Ascending aorta (tissue), 2 donors: ENCODE measurements at regions not wholly inside any gene's neighbourhood (a gene's known extent, or its start where the extent isn't known, plus 50 kb on each side); places are given as distances from the start of the nearest gene placed in this dataset.
A peak's percentile ranks its signal among the peaks of the same experiment; 100 is the strongest.

ENCODE experiments used
- DNase-seq, 2 donors: peaks; one replicate each; pipeline ENCODE4 v3.0.0-alpha.2; 2019; ENCODE audit warnings: low spot score in 2 of 2
- H3K27ac ChIP-seq, 2 donors: fragments of 200-600 bp; sonication (generic); one replicate each; pipeline ENCODE4 v1.5.1; 2016 to 2017; ENCODE audit warnings: mild to moderate bottlenecking in 1 of 2
- H3K27me3 ChIP-seq: fragments of 200-600 bp; sonication (generic); one replicate; pipeline ENCODE4 v1.5.1; 2017
- H3K36me3 ChIP-seq, 2 donors: fragments of 200-600 bp; sonication (generic); one replicate each; pipeline ENCODE4 v1.5.1; 2016
- H3K4me1 ChIP-seq, 2 donors: fragments of 200-600 bp; sonication (generic); one replicate each; pipeline ENCODE4 v1.5.1; 2016 to 2017; ENCODE audit warnings: mild to moderate bottlenecking in 1 of 2
- H3K4me3 ChIP-seq, 2 donors: fragments of 200-600 bp; sonication (generic); one replicate each; pipeline ENCODE4 v1.5.1; 2016 to 2017; ENCODE audit warnings: mild to moderate bottlenecking in 1 of 2
- H3K9me3 ChIP-seq, 2 donors: fragments of 200-600 bp; sonication (generic); one replicate each; pipeline ENCODE4 v1.5.1; 2016
- CTCF ChIP-seq, 3 experiments: fragments of 200-600 bp in 2 of 3; fragments of 450-650 bp in 1 of 3; sonication (generic) in 2 of 3; IDR thresholded peaks; one replicate each; pipeline ENCODE4 v1.5.1; 2016 to 2019; ENCODE audit warnings: antibody characterized with exemption in 3 of 3, mild to moderate bottlenecking in 1 of 3, moderate library complexity in 1 of 3
- intact Hi-C: fragments of 100-400 bp; cut with DNase I; formaldehyde crosslinking; loops from one replicate; pipeline ENCODE4 v1.15.1; 2023

DNA sequence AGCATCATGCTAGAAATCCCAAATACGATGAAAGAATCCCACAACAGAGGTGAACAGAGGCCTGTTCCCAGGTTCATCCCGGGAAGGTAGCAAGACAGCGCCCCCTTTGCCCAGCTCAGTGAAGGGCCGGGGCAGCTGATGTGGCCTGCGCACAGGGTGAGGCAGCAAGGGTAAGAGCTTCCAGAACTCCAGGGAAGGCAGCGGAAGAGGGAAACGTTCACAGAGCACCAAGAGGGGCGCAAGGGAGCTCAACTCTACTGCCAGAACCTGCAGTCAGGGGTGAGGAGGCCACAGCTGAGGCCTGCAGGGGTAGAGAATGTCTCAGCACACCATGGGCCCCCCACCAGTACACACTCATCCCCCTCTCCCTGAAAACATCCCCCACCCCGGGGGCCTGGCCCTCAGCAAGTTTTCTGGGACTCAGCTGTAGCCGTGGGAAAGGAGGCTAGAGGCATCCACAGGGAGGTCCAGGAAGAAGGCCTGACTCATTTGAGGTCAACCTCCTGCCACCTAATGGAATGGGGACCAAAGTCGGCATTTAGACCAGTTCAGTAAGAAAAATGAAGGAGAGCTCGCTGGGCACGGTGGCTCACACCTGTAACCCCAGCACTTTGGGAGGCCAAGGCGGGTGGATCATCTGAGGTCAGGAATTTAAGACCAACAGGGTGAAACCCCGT is 95.6 kb upstream of the ASAP2 start:
- H3K9me3 ChIP-seq, result no peaks in the 10 kb centered on the region
- H3K27me3 ChIP-seq, result no peaks in the 10 kb centered on the region
- intact Hi-C loops, result no loop called here
- no peak for DNase-seq
- H3K4me3 ChIP-seq, result no peak overlapping the region
- H3K27ac ChIP-seq, result peak overlapping the region in 1 of 2 donors; percentile 20
- no peaks in the 10 kb centered on the region for H3K4me1 ChIP-seq
- no peaks in the 10 kb centered on the region for H3K36me3 ChIP-seq
- peak in 1 of 3 experiments; percentile 16 for TF ChIP-seq CTCF (IDR thresholded peaks at IDR 0.05)

- H3K36me3 ChIP-seq, result no peaks in the 10 kb centered on the region
- DNase-seq, result no peak
- no peak overlapping the region for H3K27ac ChIP-seq
- H3K4me3 ChIP-seq, result no peak overlapping the region
- no peaks in the 10 kb centered on the region for H3K27me3 ChIP-seq
- no peaks in the 10 kb centered on the region for H3K9me3 ChIP-seq
- H3K4me1 ChIP-seq, result no peaks in the 10 kb centered on the region
- TF ChIP-seq CTCF (IDR thresholded peaks at IDR 0.05), result no peak
- intact Hi-C loops, result no loop called here
These were observed 96.2 kb upstream of the ASAP2 start for GRCh38 chr2:9110346-9110884.

- Histone ChIP-seq H3K4me1 (no peaks in the 10 kb centered on the region), H3K27ac (no peak overlapping the region), H3K27me3 (no peaks in the 10 kb centered on the region), H3K4me3 (no peak overlapping the region), H3K9me3 (no peaks in the 10 kb centered on the region), H3K36me3 (no peaks in the 10 kb centered on the region)
- intact Hi-C loops, result no loop called here
- TF ChIP-seq CTCF (IDR thresholded peaks at IDR 0.05), result no peak
- no peak for DNase-seq
These were observed 96.7 kb upstream of the ASAP2 start for GRCh38 chr2:9109871-9110270.

GRCh38 chr2:9108210-9108967 is 98.2 kb upstream of the ASAP2 start:
- no peak for DNase-seq
- H3K4me3 ChIP-seq, result no peak overlapping the region
- H3K27ac ChIP-seq, result no peak overlapping the region
- intact Hi-C loops, result no loop called here
- H3K9me3 ChIP-seq, result no peaks in the 10 kb centered on the region
- H3K27me3 ChIP-seq, result no peaks in the 10 kb centered on the region
- H3K4me1 ChIP-seq, result no peaks in the 10 kb centered on the region
- no peak for TF ChIP-seq CTCF (IDR thresholded peaks at IDR 0.05)
- H3K36me3 ChIP-seq, result no peaks in the 10 kb centered on the region

DNA sequence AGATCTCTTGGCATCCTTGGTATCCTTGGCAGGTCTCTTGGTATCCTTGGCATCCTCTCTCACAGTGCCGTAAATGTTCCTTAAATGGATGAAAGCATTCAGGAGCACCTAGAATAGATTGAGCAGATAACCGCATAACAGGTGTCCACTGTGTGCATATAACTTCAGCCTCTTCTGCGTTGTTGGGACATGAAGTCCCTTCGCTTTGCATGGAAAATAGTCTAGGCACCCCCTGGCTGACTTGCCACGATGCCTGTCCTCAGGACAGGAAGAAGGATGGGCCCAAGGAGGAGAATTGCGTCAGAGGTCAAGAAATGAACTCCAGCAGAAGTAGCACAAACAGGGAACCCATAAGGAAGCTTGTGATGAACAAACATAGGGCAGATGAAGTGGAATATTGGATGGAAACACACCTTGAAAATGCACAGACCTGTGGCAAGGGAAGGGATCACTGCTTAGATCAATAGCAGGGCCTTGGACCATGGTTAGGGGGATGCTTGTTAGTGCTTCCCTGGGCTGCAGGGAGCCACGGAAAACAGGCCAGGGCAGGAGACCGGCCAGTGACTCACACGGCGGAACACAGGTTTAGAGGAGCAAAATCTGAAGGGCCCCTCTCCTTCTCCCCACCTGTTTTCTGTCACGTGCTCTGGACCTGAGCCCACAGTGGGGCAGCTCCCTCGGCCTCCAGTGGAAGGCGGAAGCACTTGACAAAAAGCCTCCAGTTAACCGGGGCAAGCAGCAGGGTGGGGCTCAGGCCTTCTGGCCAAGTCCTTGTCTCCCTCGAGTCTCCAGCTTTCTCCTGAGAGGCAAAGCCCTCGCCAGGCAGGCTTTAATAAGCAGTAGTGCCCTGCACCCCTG is 99.2 kb upstream of the ASAP2 start:
- Histone ChIP-seq H3K4me1 (no peaks in the 10 kb centered on the region), H3K9me3 (no peaks in the 10 kb centered on the region), H3K4me3 (no peak overlapping the region), H3K36me3 (no peaks in the 10 kb centered on the region), H3K27ac (no peak overlapping the region), H3K27me3 (no peaks in the 10 kb centered on the region)
- DNase-seq, result no peak
- intact Hi-C loops, result no loop called here
- TF ChIP-seq CTCF (IDR thresholded peaks at IDR 0.05), result no peak
